Loucy (cell line): ENCODE measurements at regions not wholly inside any gene's neighbourhood (a gene's known extent, or its start where the extent isn't known, plus 50 kb on each side); places are given as distances from the start of the nearest gene placed in this dataset.

Experiments used
- H2AFZ ChIP-seq: fragments of 200-600 bp; sonication (generic); 2 replicates; pipeline ENCODE4 v1.6.0; 2016; ENCODE audit warnings: antibody characterized with exemption, mild to moderate bottlenecking, low read length, moderate library complexity
- H3F3A ChIP-seq: fragments of 200-600 bp; 2 replicates; pipeline ENCODE4 v1.6.0; 2016; ENCODE audit warnings: antibody characterized with exemption, low read depth, mild to moderate bottlenecking
- H3K27me3 ChIP-seq: fragments of 200-600 bp; sonication (generic); 2 replicates; pipeline ENCODE4 v1.6.1; 2014; ENCODE audit warnings: low read length, mild to moderate bottlenecking; ENCODE audit not compliant: insufficient read depth, poor library complexity, severe bottlenecking
- H3K36me3 ChIP-seq: fragments of 200-600 bp; sonication (generic); 2 replicates; pipeline ENCODE4 v1.6.1; 2016; ENCODE audit warnings: low read length; ENCODE audit not compliant: insufficient read depth
- H3K4me1 ChIP-seq: fragments of 200-600 bp; sonication (generic); 2 replicates; pipeline ENCODE4 v1.5.1; 2014; ENCODE audit warnings: low read length, mild to moderate bottlenecking; ENCODE audit not compliant: insufficient read depth, poor library complexity, severe bottlenecking
- H3K4me2 ChIP-seq: fragments of 200-600 bp; sonication (generic); 2 replicates; pipeline ENCODE4 v1.6.0; 2014; ENCODE audit warnings: antibody characterized with exemption, low read length, low read depth, mild to moderate bottlenecking; ENCODE audit not compliant: poor library complexity, severe bottlenecking
- H3K4me3 ChIP-seq: fragments of 200-600 bp; sonication (generic); 2 replicates; pipeline ENCODE4 v1.5.1; 2014; ENCODE audit warnings: low read length, mild to moderate bottlenecking, mixed read lengths; ENCODE audit not compliant: poor library complexity, severe bottlenecking
- H3K79me2 ChIP-seq: fragments of 200-600 bp; sonication (generic); 2 replicates; pipeline ENCODE4 v1.6.1; 2014; ENCODE audit warnings: low read length; ENCODE audit not compliant: insufficient read depth
- H3K9ac ChIP-seq: fragments of 200-600 bp; sonication (generic); 2 replicates; pipeline ENCODE4 v1.6.0; 2014; ENCODE audit warnings: mild to moderate bottlenecking, low read depth, low read length, moderate library complexity; ENCODE audit not compliant: poor library complexity, severe bottlenecking
- H3K9me2 ChIP-seq: fragments of 200-600 bp; sonication (generic); replicated peaks from 2 replicates; pipeline ENCODE4 v1.6.1; 2016; ENCODE audit warnings: low read depth, low read length, mixed read lengths
- H3K9me3 ChIP-seq: fragments of 200-600 bp; sonication (generic); 2 replicates; pipeline ENCODE4 v1.6.1; 2014; ENCODE audit warnings: mild to moderate bottlenecking, antibody characterized with exemption, low read length, low read depth; ENCODE audit not compliant: insufficient read depth
- H4K20me1 ChIP-seq: fragments of 200-600 bp; sonication (generic); 2 replicates; pipeline ENCODE4 v1.6.0; 2014; ENCODE audit warnings: antibody characterized with exemption, low read length, mild to moderate bottlenecking; ENCODE audit not compliant: insufficient read depth, poor library complexity, severe bottlenecking
- EZH2phosphoT487 ChIP-seq: fragments of 200-600 bp; IDR thresholded peaks from 2 replicates; pipeline ENCODE4 v1.6.1; 2018; ENCODE audit warnings: antibody characterized with exemption, mild to moderate bottlenecking, moderate library complexity, borderline replicate concordance
- TF ChIP-seq, protein P1 (sequence below): fragments of 200-600 bp; sonication (generic); conservative IDR thresholded peaks from 2 replicates; pipeline ENCODE4 v1.5.1; 2014; ENCODE audit warnings: mild to moderate bottlenecking, antibody characterized with exemption, low read length

DNA sequence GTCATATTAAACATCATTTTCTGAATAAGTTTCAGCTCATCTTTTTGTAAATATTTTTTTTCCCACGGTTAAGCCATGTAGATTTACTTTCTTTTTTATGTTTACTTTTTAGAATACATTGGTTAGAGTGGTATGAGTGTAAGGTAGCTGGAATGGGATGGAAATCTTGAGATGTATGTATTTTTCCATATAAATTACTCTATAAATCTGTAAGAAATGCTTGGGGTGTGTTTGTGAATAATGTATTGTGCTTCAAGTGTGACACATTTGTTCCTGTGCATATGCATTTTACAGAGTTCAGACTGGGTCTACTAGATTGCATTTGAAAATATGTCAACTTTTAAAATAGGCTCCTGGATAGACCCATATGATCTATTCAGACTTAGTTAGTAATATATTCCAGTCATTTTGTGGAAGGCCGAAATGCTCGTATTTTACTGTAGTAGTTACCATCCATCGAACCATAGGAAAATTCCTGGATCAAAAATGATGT is 756.8 kb downstream of the RAPGEF2 start:
- Histone ChIP-seq H3K4me1 (no peaks in the 10 kb centered on the region), H2AFZ (no peak overlapping the region), H3K9me2 (no peaks in the 10 kb centered on the region), H3K79me2 (no peaks in the 10 kb centered on the region), H3K9me3 (no peaks in the 10 kb centered on the region), H3K4me3 (no peak overlapping the region), H3K4me2 (no peak overlapping the region), H3F3A (no peaks in the 10 kb centered on the region), H3K36me3 (no peaks in the 10 kb centered on the region), H3K27me3 (no peaks in the 10 kb centered on the region), H3K9ac (no peak overlapping the region), H4K20me1 (no peaks in the 10 kb centered on the region)
- TF ChIP-seq, protein P1, sequence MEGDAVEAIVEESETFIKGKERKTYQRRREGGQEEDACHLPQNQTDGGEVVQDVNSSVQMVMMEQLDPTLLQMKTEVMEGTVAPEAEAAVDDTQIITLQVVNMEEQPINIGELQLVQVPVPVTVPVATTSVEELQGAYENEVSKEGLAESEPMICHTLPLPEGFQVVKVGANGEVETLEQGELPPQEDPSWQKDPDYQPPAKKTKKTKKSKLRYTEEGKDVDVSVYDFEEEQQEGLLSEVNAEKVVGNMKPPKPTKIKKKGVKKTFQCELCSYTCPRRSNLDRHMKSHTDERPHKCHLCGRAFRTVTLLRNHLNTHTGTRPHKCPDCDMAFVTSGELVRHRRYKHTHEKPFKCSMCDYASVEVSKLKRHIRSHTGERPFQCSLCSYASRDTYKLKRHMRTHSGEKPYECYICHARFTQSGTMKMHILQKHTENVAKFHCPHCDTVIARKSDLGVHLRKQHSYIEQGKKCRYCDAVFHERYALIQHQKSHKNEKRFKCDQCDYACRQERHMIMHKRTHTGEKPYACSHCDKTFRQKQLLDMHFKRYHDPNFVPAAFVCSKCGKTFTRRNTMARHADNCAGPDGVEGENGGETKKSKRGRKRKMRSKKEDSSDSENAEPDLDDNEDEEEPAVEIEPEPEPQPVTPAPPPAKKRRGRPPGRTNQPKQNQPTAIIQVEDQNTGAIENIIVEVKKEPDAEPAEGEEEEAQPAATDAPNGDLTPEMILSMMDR: no peak
- no peak for TF ChIP-seq EZH2phosphoT487

- TF ChIP-seq EZH2phosphoT487: no peak
- TF ChIP-seq, protein P1: no peak
- Histone ChIP-seq H3K4me2 (no peak overlapping the region), H3K4me3 (no peak overlapping the region), H3K27me3 (no peaks in the 10 kb centered on the region), H3F3A (no peaks in the 10 kb centered on the region), H2AFZ (no peak overlapping the region), H3K9me3 (no peaks in the 10 kb centered on the region), H3K79me2 (no peaks in the 10 kb centered on the region), H4K20me1 (no peaks in the 10 kb centered on the region), H3K36me3 (no peaks in the 10 kb centered on the region), H3K4me1 (no peaks in the 10 kb centered on the region), H3K9me2 (no peaks in the 10 kb centered on the region), H3K9ac (no peak overlapping the region)
These were observed 758.1 kb downstream of the RAPGEF2 start for GRCh38 chr4:159860945-159861344.

DNA sequence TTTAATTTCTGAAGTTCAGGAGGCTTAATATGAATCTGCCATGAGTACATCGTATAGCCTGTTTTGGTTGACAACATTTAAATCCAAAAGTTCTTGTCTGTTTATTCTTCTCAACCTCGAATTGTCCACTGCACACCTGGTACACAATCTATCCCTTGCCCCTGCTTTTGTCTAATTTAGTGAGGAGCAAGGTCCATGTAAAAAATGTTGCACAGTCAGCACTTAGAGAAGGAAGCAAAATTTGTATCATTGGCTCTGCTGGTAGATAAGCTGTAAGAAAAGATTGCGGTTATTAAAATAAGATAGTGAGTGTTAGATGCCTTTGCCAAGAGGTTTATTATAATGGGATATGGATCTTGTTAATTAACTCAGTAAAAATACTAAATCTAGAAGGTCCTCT is 761.5 kb downstream of the RAPGEF2 start:
- no peaks in the 10 kb centered on the region for H3K27me3 ChIP-seq
- H3K4me2 ChIP-seq: no peak overlapping the region
- no peaks in the 10 kb centered on the region for H3F3A ChIP-seq
- H3K36me3 ChIP-seq: no peaks in the 10 kb centered on the region
- H3K9me3 ChIP-seq: no peaks in the 10 kb centered on the region
- H4K20me1 ChIP-seq: no peaks in the 10 kb centered on the region
- H3K4me3 ChIP-seq: no peak overlapping the region
- no peaks in the 10 kb centered on the region for H3K79me2 ChIP-seq
- no peak overlapping the region for H3K9ac ChIP-seq
- TF ChIP-seq, protein P1: no peak
- TF ChIP-seq EZH2phosphoT487: no peak
- no peak overlapping the region for H2AFZ ChIP-seq
- no peaks in the 10 kb centered on the region for H3K9me2 ChIP-seq
- no peaks in the 10 kb centered on the region for H3K4me1 ChIP-seq
